Stimulated activated CD8-positive, alpha-beta memory T cell treated with anti-CD3 and anti-CD28 coated beads, Interleukin-7, amount 100 ng/mL, for 48 hours (primary cell): ENCODE measurements at regions not wholly inside any gene's neighbourhood (a gene's known extent, or its start where the extent isn't known, plus 50 kb on each side); places are given as distances from the start of the nearest gene placed in this dataset.

Experiments
- DNase-seq, 2 donors: peaks; one replicate each; pipeline ENCODE4 v3.0.0-alpha.2; 2020; ENCODE audit warnings: low read depth in 1 of 2; ENCODE audit errors: extremely low read depth in 1 of 2

DNA sequence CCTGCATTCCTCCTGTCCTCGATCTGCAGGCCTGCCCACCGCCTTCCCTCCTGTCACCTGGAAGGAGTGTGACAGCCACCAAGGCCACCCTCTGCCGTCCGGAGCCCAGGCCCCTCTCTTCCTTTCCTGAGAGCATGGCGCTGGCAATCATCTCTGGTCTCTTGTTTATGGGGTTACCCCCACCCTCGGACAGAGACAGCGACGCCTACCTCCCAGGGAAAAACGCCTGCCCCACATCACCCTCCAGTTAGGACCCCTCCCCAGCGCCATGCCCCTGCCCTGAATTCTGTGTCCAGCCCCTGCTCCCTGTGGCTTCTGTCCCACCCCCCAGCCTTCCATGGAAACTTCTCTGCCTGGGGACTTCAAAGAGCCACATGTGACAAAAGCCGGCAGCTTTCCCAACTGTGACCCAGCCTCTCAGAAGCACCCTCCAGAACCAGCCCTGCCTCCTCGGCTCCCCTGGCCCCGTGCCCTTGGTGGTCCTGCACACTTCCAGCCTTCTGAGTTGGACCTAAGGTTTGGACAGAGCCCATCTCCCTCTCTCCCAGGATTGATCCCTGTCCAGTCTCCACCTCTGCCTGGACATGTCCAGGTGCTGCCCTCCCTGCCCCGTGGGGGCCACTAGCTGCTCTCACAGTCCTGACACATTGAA is 145.0 kb upstream of the HDAC4 start:
- DNase-seq, result no peak

DNA sequence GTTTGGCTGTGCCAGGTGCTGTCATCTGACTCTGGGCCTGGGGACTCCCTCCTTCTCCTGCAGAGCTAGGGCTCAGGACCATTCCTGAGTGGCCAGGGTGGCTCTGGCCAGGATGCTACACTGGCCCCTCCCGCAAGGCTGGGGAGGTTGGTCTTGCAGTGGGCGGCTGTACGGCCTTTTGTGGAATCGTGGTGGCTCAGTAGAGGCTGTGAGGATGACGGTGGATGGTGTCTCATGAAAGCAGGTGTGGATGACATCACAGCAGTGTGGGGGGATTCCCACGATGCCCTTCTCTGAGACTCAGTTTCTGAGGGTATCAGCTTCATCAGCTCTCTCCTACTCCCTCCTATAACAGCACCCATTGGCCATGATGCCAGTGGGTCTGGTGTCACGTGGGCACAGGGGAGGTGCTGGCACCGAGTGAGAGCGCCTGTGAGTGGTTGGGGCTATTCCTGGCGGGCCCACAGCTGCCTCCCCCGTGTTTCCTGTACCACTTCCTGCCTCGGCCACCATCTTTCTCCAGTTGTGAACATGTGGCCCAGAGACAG is 144.2 kb upstream of the HDAC4 start:
- DNase-seq, result peak; percentile 53 to 86

DNA sequence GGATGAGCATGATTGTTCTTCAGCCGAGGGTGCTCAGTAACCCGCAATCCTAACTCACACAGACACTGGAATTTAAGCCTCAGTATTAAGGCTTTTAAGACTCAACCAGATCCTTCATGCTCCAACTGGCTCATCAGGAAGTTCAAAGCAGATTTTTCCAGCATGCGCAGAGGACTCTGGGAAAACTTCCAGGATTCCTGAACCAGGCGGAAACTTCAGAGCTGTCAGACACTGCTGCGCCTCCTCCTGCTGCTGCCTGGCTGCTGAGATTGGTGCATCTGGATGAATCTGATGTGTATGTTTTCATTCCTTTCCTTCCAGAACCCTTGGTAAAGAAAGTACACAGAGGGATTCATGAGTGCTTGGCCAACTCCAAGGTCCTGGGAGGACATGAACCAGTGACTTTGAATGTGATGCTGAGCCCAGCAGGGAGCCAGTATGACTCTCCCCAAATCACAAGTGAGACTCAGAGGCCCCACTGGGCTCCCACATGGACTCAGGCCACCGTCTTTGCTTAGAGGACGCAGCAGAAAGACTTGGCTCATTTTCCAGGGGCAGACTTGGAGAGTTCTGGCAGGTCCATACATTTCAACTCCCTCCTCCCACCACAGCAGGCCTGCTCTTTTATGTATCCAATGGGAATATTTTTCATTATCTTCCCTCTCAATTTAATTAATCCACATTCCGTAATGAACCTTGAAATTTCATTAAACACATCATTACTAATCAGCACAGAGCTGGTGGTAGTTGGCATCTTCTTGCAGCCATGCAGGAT is 143.5 kb upstream of the HDAC4 start:
- DNase-seq, result no peak

DNA sequence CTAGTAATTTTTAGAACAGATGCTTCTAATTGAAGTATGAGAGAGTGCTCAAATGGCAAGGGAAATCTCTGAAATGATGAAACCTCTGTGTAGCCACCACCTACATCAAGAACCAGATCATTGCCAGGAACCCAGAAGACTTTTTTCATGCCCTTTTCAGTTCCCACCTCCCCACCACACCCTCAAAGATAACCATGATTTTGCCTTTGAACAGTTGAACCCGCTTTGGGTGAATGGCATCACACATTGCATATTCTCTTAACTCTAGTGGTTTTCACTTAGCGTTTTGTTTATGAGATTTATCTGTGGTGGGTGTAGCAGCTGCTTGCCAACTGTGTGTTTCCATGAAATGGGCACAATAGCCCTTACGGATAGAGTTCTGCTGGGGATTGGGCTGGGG is 142.9 kb upstream of the HDAC4 start:
- DNase-seq, result peak in 1 of 2 donors; percentile 22

DNA sequence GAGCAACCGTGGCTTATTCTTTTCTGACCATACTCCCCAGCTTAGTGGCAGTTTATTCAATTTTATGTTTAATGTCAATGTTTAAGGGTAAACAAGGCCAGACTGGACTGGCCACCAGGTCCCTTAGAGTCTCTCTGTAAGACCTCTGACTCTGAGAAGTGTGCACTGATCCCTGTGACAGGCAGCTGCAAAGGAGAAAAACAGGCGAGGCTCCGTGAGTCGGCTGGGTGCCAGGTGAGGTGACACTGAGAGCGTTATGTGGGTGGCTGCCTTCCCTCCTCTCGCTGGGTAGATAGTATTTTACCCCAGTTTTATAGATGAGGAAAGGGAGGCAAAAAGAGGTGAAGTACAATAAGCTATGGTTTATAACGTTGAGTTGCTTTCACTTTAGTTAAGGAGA is 139.4 kb upstream of the HDAC4 start:
- no peak for DNase-seq

DNA sequence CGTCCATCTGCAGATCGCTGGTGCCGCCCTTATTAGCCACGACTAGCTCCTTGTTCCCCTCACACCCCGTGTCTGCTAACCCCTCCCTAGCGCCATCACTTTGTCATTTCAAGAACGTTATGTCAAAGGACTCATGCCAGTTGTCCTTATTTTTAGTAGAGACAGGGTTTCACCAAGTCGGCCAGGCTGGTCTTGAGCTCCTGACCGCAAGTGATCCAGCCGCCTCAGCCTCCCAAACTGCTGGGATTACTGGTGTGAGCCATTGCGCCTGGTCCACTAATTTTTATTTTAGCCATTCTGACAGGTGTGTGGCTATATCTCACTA is 138.9 kb upstream of the HDAC4 start:
- DNase-seq, result no peak

DNA sequence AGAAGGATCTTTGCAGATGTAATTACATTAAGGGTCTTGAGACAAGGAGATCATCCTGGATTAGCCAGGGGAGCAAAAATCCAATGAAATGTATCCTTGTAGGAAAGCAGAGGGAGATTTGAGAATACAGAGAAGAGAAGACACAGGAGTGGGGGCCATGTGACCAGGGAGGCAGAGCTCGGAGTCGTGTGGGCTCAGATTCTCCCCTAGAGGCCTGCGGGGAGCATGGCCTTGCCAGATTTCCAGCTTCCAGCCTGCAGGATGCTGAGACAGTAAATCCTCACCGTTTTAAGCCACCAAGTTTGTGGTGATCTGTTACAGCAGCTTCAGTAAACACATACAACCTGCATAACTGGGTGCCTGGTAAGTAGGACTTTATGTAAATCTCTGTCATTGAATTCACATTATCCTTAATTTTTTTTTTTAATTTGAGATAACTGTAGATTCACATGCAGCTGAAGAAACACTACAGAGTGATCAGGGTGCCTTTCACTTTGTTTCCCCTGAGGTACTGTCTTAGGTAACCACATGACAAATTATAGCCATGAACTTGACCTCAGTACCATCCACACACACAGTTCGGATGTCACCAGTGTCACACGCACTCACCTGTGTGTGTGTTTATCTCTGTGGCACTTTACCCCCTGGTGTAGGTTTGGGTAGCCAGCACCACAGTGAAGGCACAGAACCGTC is 138.4 kb upstream of the HDAC4 start:
- DNase-seq, result no peak

DNA sequence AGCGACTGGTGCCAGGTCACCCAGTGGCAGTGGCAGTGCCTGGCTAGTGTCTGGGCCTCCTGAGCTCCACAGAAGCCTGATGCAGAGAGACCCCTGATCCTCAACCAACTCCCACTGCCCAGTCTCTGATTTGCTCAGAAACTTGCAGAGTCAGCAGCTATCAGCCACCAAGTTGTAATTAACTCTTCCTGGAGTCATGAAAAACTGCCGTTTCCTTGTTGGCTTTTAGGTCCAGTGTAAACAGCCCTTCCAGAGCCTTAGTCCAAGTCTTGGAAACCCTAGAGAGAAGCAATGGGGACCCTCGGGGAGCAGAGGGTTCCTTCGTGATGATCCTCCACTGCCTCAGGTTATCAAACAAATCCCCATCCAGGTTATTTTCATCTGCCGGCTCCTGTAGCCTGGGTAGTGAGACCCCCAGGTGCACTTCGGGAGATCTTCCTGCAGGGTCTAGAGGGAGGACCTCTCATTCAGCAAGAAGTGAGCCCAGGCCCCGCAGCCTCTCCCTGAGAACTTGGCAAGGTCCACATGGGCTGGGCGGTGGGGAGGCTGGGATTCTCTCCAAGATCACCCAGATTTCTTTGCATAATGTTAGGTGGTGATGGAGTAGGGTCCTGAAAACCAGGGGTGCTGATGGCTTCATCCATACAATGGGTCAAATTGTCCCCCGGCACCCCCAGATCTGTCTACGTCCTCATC is 137.7 kb upstream of the HDAC4 start:
- no peak for DNase-seq

DNA sequence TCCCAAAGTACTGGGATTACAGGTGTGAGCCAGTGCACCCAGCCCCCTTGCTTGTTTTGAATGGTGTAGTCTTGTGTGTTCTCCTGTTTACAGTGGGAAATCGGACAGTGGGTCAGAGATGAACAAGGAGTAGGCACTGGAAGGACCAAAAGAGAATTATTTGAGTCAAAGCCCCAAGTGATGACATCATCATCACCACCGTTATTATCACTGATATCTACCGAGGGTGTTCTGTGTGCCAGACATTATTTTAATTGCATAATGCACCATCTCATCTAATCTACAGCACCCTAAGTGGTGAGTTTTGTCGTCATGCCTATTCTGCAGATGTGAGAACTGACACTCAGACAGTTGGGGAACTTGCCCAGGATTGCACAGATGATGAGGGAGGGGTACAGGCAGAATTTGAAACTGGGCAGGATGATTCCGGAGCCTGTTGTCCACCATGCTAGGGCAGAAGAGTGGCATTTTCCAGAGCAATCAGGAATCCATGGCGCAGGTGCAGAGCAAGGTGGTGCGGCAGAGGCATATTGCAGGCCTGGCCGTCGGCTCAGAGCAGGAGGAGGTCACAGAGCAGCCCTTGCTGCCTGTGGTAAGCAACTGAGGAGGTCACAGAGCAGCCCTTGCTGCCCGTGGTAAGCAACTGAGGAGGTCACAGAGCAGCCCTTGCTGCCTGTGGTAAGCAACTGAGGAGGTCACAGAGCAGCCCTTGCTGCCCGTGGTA is 137.0 kb upstream of the HDAC4 start:
- DNase-seq, result no peak

DNA sequence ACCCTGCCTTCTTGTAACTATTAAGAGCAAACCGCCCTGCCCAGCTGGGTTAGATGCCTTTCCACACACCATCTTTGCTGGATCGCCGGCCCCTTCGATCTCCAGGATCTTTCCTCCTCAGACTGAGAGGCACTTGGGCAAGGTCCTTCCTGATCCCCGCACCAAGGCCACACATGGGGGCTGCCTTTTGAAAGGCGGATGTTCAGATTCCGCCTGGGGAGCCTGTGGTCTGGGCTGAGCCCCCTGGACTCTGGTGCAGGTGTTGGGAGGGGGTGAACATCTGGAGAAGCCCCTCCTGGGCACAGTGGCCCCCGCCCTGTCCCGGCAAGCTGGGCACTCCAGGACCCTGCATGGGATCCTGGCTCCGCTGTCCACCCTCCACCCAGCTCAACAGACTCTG is 135.4 kb upstream of the HDAC4 start:
- DNase-seq, result no peak

DNA sequence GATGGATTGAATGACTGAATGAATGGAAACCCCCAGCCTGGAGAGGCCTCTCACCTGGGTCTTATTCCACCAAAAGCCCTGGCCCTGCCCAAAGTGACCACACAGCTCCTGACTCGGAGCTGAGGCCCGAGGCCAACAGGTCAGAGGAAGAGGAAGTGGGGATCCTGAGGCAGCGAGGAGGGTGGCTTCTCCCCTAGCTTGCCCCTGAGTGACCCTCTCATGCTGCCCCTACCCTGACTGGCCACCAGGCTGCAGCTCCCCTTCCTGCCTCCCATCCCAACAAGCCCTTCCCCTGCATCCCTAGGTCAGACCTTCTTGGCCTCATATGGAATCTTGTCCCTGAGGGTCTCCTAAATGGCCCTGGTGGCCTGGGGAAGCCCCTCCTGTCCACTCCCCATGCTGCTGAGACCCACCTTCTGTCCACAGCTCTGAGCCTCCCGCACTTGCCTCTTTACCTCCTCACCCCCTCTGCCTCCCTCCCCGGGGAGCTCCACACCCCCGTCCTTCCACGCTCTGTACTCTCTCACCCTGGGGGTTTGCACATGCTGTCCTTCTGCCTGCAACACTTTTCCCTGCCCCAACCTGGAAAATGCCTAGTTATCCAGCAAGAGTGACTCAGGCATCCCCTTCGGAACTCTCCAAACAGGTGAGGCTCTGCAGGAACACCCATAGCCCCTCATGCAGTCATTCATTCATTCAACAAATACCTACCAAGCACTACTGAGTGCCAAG is 134.8 kb upstream of the HDAC4 start:
- DNase-seq, result no peak

DNA sequence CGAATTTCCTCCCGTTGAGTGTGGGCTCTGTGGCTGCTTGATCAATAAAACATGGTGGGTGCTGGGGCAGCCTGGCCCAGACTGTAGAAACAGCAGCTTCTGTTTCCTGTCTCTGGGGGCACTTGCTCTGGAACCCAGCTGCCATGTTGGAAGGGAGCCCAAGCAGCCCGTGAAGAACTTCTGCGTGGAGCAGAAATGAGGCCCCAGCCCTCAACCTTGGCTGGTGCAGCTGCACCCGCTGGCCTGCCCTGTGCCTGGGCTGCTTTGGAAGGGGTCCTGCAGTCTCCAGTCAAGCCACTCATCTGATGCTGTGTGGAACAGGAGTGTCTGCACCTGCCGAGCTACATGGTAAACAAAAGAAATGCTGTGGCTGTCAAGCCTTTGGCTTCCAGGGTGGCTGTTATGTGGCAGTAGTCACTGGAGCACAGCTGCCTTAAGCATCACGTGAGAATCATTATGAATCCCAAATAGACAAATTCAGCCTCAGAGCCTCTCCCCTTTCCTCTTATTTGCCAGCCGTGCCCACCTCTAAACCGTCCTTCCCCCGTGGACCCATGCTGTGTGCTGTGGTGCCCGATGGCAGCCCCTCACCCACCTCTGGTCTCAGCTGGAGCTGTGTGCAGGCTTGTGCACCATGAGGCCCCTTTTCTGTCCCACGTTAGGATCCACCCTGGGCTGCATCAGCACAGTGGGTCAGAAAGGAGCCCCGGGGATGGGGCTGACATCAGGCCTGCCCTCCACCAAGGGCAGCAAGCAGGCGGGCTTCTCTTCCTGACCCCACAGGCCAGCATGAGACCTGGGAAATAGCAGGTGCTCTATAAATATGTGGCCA is 134.0 kb upstream of the HDAC4 start:
- DNase-seq, result no peak

DNA sequence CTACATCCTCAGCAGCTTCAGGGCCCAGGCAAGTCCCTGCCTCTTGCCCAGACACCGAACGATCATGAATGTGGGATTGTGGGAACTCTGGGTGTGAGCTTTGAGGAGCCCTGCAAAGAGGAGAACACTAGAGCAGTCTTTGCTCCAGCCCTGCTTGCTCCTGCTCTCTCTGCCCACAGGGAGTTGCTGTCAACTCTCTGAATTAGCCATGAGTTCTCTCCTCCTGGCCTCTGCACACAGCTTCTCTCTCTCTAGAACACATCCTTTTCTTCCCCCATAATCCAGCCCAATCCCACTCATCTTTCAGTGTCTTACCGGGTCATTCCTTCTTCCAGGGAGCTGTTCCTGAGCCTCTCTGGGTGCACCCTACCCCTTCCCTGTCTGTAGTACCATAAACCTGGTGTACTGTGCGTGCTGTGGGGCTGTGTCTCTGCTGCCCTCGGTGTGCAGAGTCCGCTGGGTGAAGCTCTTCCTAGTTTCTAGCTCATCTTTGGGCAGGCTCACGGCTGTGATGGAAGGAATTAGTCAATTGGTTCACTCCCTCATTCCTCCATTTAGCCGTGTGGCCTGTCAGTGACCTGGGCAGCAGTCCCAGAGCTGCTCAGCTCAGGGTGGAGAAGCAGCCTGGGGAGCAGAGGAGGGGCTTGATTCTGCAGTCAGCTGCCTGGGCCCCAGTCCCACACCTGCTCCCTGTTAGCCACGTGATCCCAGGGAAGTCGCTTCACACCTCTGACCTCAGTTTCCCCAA is 132.9 kb upstream of the HDAC4 start:
- DNase-seq, result no peak

DNA sequence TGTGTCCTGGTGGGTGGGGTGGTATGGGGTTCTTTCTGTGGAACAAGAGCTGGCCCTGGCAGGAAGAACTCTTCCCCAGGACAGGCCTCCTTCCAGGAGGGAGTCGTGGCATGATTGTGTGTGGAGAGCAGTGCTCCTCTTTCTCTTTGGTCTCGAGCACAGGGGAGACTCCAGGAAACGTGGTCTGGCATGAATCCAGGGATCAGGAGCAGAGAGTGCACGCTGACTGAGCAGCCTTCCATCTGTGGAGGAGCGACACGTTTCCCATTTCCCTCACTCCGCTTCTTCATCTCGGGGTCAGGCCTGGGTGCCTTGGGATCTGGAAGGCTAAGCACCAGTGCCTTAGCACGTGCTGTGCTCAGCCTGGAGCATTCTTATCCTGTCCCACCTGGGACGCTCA is 132.0 kb upstream of the HDAC4 start:
- DNase-seq, result no peak

DNA sequence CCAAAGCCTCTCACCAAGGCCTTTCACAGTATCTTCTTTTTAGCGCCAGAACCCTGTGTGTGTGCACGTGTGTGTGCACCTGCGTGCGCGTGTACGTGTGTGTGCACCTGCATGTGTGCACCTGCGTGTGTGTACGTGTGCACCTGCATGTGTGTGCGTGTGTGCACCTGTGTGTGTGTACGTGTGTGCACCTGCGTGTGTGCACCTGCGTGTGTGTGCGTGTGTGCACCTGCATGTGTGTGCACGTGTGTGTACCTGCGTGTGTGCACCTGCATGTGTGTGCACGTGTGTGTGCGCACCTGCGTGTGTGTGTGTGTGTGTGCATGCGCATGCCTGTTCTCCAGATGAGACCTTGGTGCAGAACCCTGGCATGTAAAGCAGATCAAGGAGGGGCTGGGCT is 131.4 kb upstream of the HDAC4 start:
- DNase-seq, result no peak

DNA sequence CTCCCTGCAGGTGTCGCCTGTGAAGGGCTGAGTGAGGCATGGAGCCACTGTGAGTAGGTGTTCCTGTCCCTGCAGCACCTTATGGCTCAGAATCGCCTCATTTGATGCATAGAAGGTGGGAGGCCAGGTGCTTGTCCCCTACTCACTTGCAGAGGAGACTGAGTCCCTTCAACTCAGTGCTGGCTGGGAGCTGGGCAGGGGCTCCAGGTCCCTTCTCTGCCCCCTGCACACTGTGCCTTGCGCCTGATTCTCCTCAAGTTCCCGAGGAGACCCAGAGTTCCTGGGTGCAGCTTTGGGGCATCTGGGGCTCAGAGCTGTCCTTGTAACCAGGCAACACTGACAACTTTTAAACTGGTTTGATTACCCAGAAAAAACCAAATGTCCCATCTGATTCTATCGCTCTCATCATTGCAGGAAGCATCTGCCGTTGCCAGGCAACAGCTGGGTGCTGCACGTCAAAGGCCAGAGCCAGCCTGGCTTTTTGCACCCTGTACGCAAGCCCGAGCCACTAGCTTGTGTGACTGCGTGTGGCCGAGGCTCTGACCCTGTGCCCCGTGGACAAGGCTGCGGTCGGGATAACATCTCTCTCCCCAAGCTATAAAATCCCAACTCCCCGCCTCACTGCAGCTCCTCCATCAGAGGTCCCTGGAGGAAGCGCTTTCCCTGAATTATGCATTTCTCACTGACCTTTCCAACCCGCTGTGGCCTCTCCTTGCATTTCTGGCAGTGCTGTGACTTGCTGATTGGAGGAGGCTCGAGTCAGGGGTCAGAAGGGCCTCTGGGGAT is 130.8 kb upstream of the HDAC4 start:
- no peak for DNase-seq

DNA sequence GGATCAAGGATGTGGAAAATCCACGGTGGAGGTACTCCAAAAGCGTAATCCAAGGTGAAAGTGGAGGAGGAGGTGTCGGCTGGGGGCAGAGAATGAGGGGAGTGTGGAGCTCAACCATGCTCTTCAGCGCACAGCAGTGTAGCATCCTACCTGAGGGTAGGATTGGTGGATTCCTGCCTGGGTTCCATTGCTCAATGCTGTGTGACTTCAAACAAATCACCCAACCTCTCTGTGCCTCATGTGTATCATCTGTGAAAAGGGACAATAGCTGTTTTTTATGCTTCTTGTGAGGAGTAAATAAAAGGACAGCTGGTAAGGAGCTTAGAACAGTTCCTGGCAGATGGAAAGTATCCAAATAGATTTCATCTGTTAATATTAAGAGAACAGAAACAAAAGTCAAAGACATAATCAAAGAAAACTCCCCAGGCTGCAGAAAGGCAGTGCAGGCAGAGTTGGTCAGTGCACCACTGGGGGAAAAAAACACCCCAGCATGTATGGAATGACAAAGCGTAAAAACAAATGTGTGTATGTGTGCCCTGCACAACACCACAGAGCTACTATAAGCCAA is 130.0 kb upstream of the HDAC4 start:
- DNase-seq, result no peak
